ENCODE measurements at regions not wholly inside any gene's neighbourhood (a gene's known extent, or its start where the extent isn't known, plus 50 kb on each side); places are given as distances from the start of the nearest gene placed in this dataset.

DNA sequence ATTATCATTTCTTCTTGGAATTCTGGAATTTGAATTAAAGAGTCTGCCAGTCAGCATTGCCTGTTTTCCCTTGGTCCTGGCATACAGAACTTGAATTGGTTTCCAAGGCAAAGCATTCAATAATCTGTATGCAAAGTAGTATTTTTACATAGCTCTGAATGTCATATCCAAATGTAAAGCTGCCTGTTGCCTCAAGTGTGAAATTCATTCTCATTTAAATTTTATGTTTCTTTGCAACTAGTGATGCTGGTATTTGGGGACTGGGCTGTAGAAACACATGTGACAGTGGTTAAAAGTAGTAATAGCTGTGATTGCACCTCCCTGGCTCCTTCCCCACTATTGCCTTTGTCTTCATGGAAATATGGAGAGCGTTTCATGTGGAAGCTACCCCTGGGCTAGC lies 743.9 kb upstream of the GOLIM4 start:
- Histone ChIP-seq H3K79me2 (ENCODE audit: insufficient read depth, low read length) (no peaks in the 10 kb centered on the region), H3K4me3 (ENCODE audit: insufficient read depth, low read depth, low read length) (no peak overlapping the region), H3K4me2 (ENCODE audit: low read length) (no peak overlapping the region), H3K9me3 (ENCODE audit: insufficient read depth, low read depth, low read length) (no peaks in the 10 kb centered on the region), H3K27me3 (ENCODE audit: insufficient read depth, low read length) (no peaks in the 10 kb centered on the region), H3K9ac (ENCODE audit: low read length) (no peak overlapping the region), H2AFZ (ENCODE audit: low read depth, low read length) (no peak overlapping the region), H3K27ac (ENCODE audit: low read depth, low read length) (no peak overlapping the region), H4K20me1 (ENCODE audit: insufficient read depth, low read length) (no peaks in the 10 kb centered on the region), H3K4me1 (ENCODE audit: insufficient read depth, low read length) (no peaks in the 10 kb centered on the region), H3K36me3 (ENCODE audit: insufficient read depth, low read length) (no peaks in the 10 kb centered on the region)
- no peak for TF ChIP-seq EZH2 (IDR thresholded peaks at IDR 0.05; ENCODE audit: insufficient read depth, low read length)
- TF ChIP-seq, protein P1, sequence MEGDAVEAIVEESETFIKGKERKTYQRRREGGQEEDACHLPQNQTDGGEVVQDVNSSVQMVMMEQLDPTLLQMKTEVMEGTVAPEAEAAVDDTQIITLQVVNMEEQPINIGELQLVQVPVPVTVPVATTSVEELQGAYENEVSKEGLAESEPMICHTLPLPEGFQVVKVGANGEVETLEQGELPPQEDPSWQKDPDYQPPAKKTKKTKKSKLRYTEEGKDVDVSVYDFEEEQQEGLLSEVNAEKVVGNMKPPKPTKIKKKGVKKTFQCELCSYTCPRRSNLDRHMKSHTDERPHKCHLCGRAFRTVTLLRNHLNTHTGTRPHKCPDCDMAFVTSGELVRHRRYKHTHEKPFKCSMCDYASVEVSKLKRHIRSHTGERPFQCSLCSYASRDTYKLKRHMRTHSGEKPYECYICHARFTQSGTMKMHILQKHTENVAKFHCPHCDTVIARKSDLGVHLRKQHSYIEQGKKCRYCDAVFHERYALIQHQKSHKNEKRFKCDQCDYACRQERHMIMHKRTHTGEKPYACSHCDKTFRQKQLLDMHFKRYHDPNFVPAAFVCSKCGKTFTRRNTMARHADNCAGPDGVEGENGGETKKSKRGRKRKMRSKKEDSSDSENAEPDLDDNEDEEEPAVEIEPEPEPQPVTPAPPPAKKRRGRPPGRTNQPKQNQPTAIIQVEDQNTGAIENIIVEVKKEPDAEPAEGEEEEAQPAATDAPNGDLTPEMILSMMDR (IDR thresholded peaks at IDR 0.05; ENCODE audit: insufficient read depth, low read depth, low read length), result no peak
- Mint-ChIP-seq H3K9me3 (ENCODE audit: unreplicated experiment) (peaks cover 1% of the 10 kb centered on the region), H3K36me3 (ENCODE audit: low read depth, unreplicated experiment) (no peaks in the 10 kb centered on the region), H3K4me3 (ENCODE audit: unreplicated experiment) (no peak overlapping the region), H3K27me3 (ENCODE audit: low read depth, unreplicated experiment) (peaks cover under 1% of the 10 kb centered on the region), H3K4me1 (ENCODE audit: low read depth, unreplicated experiment) (no peaks in the 10 kb centered on the region), H3K27ac (ENCODE audit: unreplicated experiment) (no peak overlapping the region)
- DNase-seq (ENCODE audit: low read depth) (no peak), FAIRE-seq (no peak)

DNA sequence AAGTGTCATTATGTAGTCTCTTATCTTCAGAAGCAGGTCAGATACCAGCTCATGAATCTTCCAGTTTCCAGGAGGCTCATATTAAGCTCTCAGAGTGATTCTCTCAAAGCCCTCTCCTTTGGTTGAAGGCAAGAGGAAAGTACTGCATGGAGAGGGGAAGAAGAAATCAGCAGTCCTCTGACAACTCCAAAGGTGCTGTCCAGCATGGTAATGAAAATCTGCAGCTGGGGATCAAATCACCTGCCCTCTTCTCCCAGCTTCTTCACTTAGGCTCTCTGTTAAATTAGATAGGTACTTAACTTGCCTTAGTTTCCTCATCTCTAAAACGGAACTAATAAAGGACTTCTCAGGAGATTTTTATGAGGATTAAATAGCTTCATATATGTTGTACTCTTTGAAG lies 738.8 kb upstream of the GOLIM4 start:
- TF ChIP-seq EZH2 (IDR thresholded peaks at IDR 0.05; ENCODE audit: insufficient read depth, low read length), result no peak
- TF ChIP-seq, protein P1 (IDR thresholded peaks at IDR 0.05; ENCODE audit: insufficient read depth, low read depth, low read length), result no peak
- Histone ChIP-seq H3K9me3 (ENCODE audit: insufficient read depth, low read depth, low read length) (no peaks in the 10 kb centered on the region), H3K27me3 (ENCODE audit: insufficient read depth, low read length) (no peaks in the 10 kb centered on the region), H3K9ac (ENCODE audit: low read length) (no peak overlapping the region), H3K27ac (ENCODE audit: low read depth, low read length) (no peak overlapping the region), H3K4me2 (ENCODE audit: low read length) (no peak overlapping the region), H3K4me3 (ENCODE audit: insufficient read depth, low read depth, low read length) (no peak overlapping the region), H3K79me2 (ENCODE audit: insufficient read depth, low read length) (no peaks in the 10 kb centered on the region), H3K36me3 (ENCODE audit: insufficient read depth, low read length) (no peaks in the 10 kb centered on the region), H3K4me1 (ENCODE audit: insufficient read depth, low read length) (no peaks in the 10 kb centered on the region), H2AFZ (ENCODE audit: low read depth, low read length) (no peak overlapping the region), H4K20me1 (ENCODE audit: insufficient read depth, low read length) (no peaks in the 10 kb centered on the region)
- Mint-ChIP-seq H3K4me1 (ENCODE audit: low read depth, unreplicated experiment) (no peaks in the 10 kb centered on the region), H3K9me3 (ENCODE audit: unreplicated experiment) (no peaks in the 10 kb centered on the region), H3K36me3 (ENCODE audit: low read depth, unreplicated experiment) (no peaks in the 10 kb centered on the region), H3K4me3 (ENCODE audit: unreplicated experiment) (no peak overlapping the region), H3K27ac (ENCODE audit: unreplicated experiment) (no peak overlapping the region), H3K27me3 (ENCODE audit: low read depth, unreplicated experiment) (no peaks in the 10 kb centered on the region)
- no peak for DNase-seq (ENCODE audit: low read depth)
- FAIRE-seq, result no peak

DNA sequence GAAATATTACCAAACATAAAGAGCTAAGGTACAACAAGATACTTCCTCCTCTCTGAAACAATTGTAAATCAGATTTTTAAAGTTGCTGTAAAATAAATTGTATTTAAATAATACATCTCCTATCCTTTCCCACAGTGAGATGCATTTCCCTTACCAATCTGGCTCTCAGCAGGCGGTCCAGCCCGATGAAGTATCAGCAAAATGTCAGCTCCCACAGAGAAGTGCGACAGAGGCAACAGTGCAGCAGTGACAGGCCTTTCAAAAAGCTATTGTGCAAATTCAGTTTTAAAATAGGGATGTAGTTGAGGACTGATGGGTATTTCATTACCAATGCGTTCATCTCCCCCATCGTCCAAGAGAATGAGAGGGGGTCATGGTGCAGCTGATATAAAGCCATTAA lies 733.2 kb upstream of the GOLIM4 start:
- DNase-seq (ENCODE audit: low read depth), result no peak
- Histone ChIP-seq H3K9ac (ENCODE audit: low read length) (no peak overlapping the region), H3K9me3 (ENCODE audit: insufficient read depth, low read depth, low read length) (no peaks in the 10 kb centered on the region), H3K4me2 (ENCODE audit: low read length) (no peak overlapping the region), H3K79me2 (ENCODE audit: insufficient read depth, low read length) (no peaks in the 10 kb centered on the region), H3K4me1 (ENCODE audit: insufficient read depth, low read length) (no peaks in the 10 kb centered on the region), H3K27ac (ENCODE audit: low read depth, low read length) (no peak overlapping the region), H4K20me1 (ENCODE audit: insufficient read depth, low read length) (no peaks in the 10 kb centered on the region), H3K4me3 (ENCODE audit: insufficient read depth, low read depth, low read length) (no peak overlapping the region), H3K27me3 (ENCODE audit: insufficient read depth, low read length) (no peaks in the 10 kb centered on the region), H2AFZ (ENCODE audit: low read depth, low read length) (no peak overlapping the region), H3K36me3 (ENCODE audit: insufficient read depth, low read length) (no peaks in the 10 kb centered on the region)
- Mint-ChIP-seq H3K27ac (ENCODE audit: unreplicated experiment) (no peak overlapping the region), H3K4me3 (ENCODE audit: unreplicated experiment) (no peak overlapping the region), H3K4me1 (ENCODE audit: low read depth, unreplicated experiment) (peaks cover 2% of the 10 kb centered on the region), H3K36me3 (ENCODE audit: low read depth, unreplicated experiment) (no peaks in the 10 kb centered on the region), H3K27me3 (ENCODE audit: low read depth, unreplicated experiment) (no peaks in the 10 kb centered on the region), H3K9me3 (ENCODE audit: unreplicated experiment) (no peaks in the 10 kb centered on the region)
- no peak for TF ChIP-seq EZH2 (IDR thresholded peaks at IDR 0.05; ENCODE audit: insufficient read depth, low read length)
- TF ChIP-seq, protein P1 (IDR thresholded peaks at IDR 0.05; ENCODE audit: insufficient read depth, low read depth, low read length), result no peak
- FAIRE-seq, result no peak
